Mucosa of rectum (tissue), 2 donors: ENCODE measurements at regions not wholly inside any gene's neighbourhood (a gene's known extent, or its start where the extent isn't known, plus 50 kb on each side); places are given as distances from the start of the nearest gene placed in this dataset.
"Not testable (repeated sequence)": the region's sequence is repeated elsewhere in the genome, so short reads cannot be mapped to it uniquely, and the experiment has no call there.

Source experiments
- H3K27ac ChIP-seq, 2 donors: one replicate each; pipeline ENCODE4 v1.7.0; 2013; ENCODE audit warnings: inconsistent platforms in 2 of 2, low read depth in 2 of 2, low read length in 2 of 2
- H3K27me3 ChIP-seq, 2 donors: one replicate each; pipeline ENCODE4 v1.7.0; 2013; ENCODE audit warnings: low read length in 2 of 2; ENCODE audit not compliant: control insufficient read depth in 2 of 2, insufficient read depth in 2 of 2
- H3K36me3 ChIP-seq, 2 donors: one replicate each; pipeline ENCODE4 v1.7.0; 2013; ENCODE audit warnings: low read length in 2 of 2; ENCODE audit not compliant: control insufficient read depth in 2 of 2, insufficient read depth in 2 of 2
- H3K4me1 ChIP-seq, 2 donors: one replicate each; pipeline ENCODE4 v1.7.0; 2013; ENCODE audit warnings: low read length in 2 of 2, mild to moderate bottlenecking in 1 of 2; ENCODE audit not compliant: control insufficient read depth in 2 of 2, insufficient read depth in 2 of 2
- H3K4me3 ChIP-seq, 2 donors: one replicate each; pipeline ENCODE4 v1.7.0; 2013; ENCODE audit warnings: low read length in 2 of 2
- H3K9ac ChIP-seq, 2 donors: one replicate each; pipeline ENCODE4 v1.7.0; 2013; ENCODE audit warnings: low read length in 2 of 2, low read depth in 1 of 2, mild to moderate bottlenecking in 1 of 2
- H3K9me3 ChIP-seq, 2 donors: one replicate each; pipeline ENCODE4 v1.7.0; 2013; ENCODE audit warnings: low read length in 2 of 2; ENCODE audit not compliant: control insufficient read depth in 2 of 2
- donor health status: healthy.
- donor health status: Normal muscosa, but diverticular disease.

DNA sequence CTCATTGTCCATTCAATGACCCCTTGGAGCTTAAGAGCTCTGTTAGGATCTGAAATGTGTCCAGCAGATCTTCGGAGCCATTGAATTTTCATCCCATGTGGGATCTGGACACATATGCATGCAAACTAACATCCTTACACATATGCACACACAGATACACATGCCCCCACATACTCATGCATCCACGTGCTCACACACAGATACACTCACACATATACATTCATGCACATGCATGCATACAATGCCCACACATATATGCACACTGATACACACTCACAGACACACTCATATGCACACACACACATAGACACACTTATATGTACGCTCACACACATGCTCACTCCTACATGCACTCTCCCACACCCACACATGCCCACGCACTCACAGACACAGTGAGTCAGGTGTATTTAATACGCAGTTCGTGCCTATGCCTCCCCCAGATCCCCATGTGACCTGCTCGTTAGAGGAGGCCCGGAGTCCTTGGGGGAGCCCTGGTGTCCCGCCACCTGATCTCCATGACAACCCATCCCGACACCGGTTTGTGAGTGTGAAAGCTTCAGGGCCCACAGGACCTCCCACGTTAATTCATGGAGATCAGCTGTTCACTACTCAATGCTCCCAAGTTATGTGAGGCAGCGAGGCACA, 121.9 kb upstream of the SULF2 start:
- Histone ChIP-seq H3K36me3 (no peaks in the 10 kb centered on the region), H3K9ac (no peak overlapping the region), H3K4me1 (no peaks in the 10 kb centered on the region), H3K9me3 (no peaks in the 10 kb centered on the region), H3K4me3 (no peak overlapping the region), H3K27me3 (peaks cover 10 to 12% of the 10 kb centered on the region in 2 donors), H3K27ac (no peak overlapping the region)

DNA sequence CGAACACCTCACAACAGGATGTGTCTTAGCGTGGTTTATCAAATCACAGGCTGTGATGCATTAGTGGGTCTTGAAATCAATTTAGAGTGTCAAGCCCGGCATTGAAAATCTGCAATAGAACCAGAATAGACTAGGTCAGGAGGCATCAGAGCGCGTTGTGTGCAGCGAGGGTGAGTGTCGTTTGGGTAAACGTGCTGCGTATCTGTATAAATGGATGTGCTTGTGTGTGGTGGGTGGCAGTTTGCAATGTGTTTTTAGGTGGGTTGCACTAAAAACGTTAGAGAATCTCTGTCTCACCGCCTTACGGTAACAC, 121.0 kb upstream of the SULF2 start:
- no peaks in the 10 kb centered on the region for H3K9me3 ChIP-seq

DNA sequence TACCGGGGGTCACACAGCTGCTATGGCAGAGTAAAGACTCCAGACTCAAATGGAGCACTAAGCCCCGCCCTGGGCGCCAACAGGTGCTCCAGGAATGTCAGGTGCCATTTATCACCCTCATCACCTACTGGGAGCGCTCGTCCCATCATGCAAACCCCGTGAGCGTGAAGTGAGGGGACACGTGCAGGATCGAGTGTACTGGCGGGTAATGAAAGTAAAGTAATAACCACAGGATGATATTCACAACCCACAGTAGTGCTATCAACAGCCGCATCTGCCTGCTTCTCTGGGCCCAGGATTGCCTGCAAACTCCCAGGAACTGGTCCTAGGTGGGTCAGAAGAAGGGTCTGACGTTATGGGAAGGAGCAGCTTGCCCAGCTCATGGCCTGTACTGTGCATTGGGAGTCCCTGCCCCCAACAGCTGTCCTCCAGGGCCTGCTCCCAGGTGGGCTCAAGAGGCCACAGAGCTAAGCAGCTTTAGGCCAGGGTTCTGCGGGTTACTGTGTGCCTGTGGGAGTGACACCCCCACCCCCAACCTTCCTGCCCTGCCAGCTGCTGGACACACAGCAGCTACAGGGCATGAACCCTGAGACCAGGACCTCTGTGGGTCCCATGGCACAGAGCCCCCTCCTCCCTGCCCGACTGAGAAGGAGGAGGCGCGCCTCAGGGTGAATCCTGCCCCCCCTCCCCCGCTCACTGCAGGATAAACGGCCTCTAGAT, 120.5 kb upstream of the SULF2 start:
- Histone ChIP-seq H3K27ac (no peak overlapping the region), H3K36me3 (no peaks in the 10 kb centered on the region), H3K4me1 (no peaks in the 10 kb centered on the region), H3K9ac (no peak overlapping the region), H3K9me3 (no peaks in the 10 kb centered on the region), H3K4me3 (no peak overlapping the region), H3K27me3 (peaks cover 10 to 12% of the 10 kb centered on the region in 2 donors)

More for the DNA sequence above, 121.0 kb upstream of the SULF2 start:
- Histone ChIP-seq H3K27me3 (peaks cover 10 to 12% of the 10 kb centered on the region in 2 donors), H3K4me1 (no peaks in the 10 kb centered on the region), H3K4me3 (no peak overlapping the region), H3K36me3 (no peaks in the 10 kb centered on the region), H3K27ac (no peak overlapping the region), H3K9ac (no peak overlapping the region)

DNA sequence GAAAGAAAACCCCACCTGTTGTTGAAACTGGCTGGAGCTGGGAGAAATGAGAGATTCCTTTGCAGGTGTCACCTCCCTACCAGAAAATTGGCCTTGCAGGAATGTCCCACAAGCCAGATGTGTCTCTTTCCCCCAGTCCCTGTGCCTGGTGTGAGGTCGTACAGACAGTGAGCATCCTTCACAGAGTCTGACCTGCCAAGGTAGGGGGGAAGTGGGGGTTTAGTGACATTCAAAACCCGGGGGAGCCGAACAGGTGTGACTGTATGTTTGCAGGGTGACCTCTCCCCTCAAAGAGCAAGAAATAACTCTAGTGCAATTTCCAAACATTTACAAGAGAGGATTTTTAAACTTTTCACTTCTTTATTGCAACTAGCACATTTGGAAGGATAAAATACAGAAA, 117.7 kb upstream of the SULF2 start:
- not testable (repeated sequence) for H3K4me3 ChIP-seq, H3K9me3 ChIP-seq, H3K4me1 ChIP-seq, H3K9ac ChIP-seq, H3K36me3 ChIP-seq, H3K27ac ChIP-seq
- peaks cover 10 to 12% of the 10 kb centered on the region in 2 donors for H3K27me3 ChIP-seq

DNA sequence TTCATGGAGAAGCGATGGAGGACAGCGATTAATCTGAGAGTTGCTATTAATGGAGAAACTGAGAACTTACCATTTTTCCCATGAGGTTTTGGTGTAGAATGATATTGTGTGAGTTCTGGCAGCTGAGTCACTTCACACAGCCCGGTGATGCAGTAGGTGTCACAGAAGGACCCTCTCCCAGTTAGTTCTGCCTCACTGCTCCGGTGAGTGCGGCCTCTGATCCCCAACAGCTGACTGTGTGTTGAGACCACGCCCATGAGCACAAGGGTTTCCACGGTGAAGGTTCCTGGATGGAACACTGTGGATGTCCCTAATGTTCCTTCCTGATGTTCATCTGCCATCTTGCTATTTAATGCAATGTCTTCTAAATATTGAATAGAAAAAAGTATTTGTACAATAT, 114.0 kb upstream of the SULF2 start:
- not testable (repeated sequence) for H3K9ac ChIP-seq, H3K4me3 ChIP-seq, H3K4me1 ChIP-seq

DNA sequence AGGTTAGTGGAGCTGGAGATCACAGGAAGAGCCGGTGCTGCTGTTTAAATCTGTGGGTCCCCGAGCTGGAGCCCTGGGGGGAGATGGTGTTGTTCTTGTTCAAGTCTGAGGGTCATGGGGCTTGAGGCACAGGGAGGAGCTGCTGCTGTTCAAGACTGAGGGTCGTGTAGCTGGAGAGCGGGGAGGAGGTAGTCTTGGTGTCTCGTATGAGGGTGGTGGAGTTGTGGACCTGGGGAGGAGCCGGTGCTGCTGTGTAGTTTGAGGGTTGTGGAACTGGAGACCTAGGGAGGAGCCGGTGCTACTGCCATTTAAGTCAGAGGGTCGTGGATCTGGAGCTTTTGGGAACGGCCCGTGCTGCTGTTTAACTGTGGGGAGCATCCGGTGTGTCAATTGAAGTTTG, 112.2 kb upstream of the SULF2 start:
- Histone ChIP-seq H3K4me3 (no peak overlapping the region), H3K27me3 (no peaks in the 10 kb centered on the region), H3K27ac (no peak overlapping the region), H3K4me1 (no peaks in the 10 kb centered on the region), H3K36me3 (no peaks in the 10 kb centered on the region), H3K9me3 (no peaks in the 10 kb centered on the region), H3K9ac (no peak overlapping the region)

More for the DNA sequence above, 114.0 kb upstream of the SULF2 start:
- H3K36me3 ChIP-seq, H3K27me3 ChIP-seq, H3K27ac ChIP-seq, H3K9me3 ChIP-seq: not testable (repeated sequence)

DNA sequence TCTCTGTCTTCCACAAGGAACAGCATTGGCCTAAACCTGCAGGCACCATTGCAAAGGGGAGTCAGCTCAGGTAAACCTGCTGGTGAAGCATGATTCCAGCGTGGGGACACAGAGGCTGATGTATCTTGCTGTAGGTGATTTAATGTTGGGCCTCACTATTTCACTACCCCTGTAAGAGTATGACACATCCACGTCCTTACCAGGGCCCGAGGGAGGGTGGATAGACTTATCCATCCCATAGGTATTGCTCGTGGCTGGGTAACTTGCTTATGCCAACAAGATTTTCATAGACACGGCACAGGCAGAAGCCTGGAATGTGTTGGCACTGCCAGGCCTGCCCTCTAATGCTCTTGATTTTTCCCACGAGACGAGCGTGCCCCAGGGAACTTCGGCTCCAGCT, 107.4 kb upstream of the SULF2 start:
- not testable (repeated sequence) for H3K9ac ChIP-seq, H3K27me3 ChIP-seq, H3K9me3 ChIP-seq, H3K4me3 ChIP-seq, H3K4me1 ChIP-seq, H3K27ac ChIP-seq, H3K36me3 ChIP-seq

DNA sequence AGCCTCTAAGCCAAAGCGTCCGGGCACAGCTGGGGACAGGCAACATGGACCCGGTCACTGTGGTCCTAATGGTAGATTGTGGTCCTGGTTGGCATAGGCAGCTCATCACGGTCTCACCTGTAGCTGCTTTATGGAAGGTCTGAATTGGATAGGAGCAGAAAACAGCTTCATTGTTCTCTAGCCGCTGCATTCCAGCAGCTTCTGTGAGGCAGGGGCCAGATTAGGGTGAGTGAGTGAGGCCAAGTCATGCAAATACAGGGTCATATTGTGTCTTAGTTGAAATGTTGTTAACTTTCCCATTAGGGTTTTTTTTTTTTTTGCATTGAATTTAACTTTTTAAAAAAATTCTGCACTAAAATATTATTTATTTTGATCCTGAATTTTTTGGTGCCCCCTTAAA, 105.4 kb upstream of the SULF2 start:
- H3K9ac ChIP-seq, H3K27me3 ChIP-seq, H3K36me3 ChIP-seq: not testable (repeated sequence)

DNA sequence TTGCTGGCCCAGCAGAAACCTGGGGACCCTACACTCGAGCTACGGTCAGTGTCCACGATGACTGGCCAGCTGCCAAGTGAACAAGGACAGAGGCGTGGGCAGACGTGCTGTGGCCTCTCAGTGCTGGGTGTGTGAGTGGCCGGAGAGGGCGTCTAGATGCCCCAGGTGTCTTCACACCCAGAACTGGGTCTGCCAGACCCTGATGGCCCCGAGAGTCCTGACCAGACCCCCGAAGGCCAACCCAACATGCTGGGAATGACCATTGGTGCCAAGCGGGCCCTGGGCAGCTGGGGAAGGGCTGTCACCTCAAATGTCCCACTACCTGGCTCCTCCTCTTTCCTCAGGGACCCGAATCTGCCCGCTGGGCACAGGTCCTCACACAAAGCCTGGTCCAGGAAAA, 104.5 kb upstream of the SULF2 start:
- not testable (repeated sequence) for H3K9me3 ChIP-seq, H3K9ac ChIP-seq, H3K27ac ChIP-seq, H3K36me3 ChIP-seq, H3K4me1 ChIP-seq, H3K27me3 ChIP-seq, H3K4me3 ChIP-seq

More for the DNA sequence above, 105.4 kb upstream of the SULF2 start:
- not testable (repeated sequence) for H3K27ac ChIP-seq, H3K9me3 ChIP-seq, H3K4me3 ChIP-seq, H3K4me1 ChIP-seq

DNA sequence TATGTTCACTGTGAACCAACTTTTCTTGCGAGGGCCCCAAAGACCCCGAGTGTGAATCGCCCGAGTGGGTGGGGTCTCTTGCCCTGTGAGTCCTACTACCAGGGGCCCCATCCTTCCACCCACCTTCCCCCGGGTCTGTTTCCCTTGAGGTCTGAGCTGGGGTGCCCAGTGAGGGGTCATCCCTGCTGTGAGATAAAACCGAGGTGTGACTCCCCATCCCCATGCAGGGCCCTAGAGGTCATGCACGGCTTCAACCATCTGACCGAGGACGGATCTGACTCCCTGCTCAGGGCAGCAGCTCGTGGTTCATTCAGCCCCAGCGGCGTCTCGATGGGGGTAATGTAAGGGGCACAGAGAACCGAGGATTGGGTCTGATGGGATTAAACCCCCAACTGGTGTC, 103.1 kb upstream of the SULF2 start:
- H3K4me3 ChIP-seq = no peak overlapping the region
- H3K9ac ChIP-seq = no peak overlapping the region
- H3K9me3 ChIP-seq = no peaks in the 10 kb centered on the region
- no peaks in the 10 kb centered on the region for H3K27me3 ChIP-seq
- no peaks in the 10 kb centered on the region for H3K36me3 ChIP-seq
- no peak overlapping the region for H3K27ac ChIP-seq
- no peaks in the 10 kb centered on the region for H3K4me1 ChIP-seq
